SKM-1 treated with dmso at 0.1 percent for 144 hours (cell line): ENCODE measurements at regions not wholly inside any gene's neighbourhood (a gene's known extent, or its start where the extent isn't known, plus 50 kb on each side); places are given as distances from the start of the nearest gene placed in this dataset.

Experiments used
- DNase-seq: peaks from one replicate; lab custom pipeline; 2025; ENCODE audit not compliant: unreplicated experiment; lab: John Stamatoyannopoulos, UW

DNA sequence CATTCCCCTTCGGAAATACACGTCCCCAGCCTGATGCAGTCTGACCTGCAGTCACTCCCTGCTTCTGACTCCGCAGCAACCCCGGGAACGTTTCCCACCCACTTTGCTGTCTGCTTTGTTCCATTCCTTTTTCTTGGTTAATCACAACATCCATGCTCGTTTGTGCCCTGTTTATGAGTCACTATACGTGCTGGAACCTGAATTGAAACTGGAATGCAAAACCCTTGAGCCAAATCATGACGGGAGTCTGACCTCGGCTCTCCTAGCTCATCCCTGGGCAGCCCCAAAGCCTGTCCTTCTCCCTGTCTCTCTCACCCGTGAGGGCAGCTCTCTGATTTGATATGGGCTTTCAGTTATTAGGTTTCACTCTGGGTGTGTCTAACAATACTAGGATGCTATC, 57.1 kb upstream of the RNF152 start:
- no peak for DNase-seq

DNA sequence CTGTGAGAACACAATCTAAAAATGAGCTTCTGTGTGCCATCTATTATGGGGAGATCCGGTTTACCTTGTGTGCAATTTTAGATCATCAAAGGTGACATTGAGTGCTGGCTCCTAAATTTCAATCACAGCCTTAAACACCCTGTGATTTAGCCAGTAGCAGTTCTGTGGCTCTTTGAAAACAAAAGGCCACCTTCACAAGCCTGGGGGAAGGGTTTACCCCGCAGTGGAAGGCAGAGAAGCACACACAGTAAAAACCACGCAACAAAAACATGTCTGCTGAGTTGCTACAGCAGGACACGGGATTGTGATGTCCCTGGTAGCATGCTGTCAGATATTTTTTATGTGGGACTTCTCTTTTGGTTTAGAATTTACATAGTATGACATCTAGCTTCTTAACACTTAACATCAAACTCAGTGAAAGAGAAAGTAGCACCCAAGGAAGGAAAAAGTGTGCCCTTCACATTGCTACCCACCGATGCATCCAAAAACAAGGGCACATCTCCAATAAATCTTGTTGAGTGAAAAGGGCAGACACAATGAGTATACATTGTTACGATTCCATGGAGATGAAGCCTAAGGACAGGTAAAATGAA, 56.1 kb upstream of the RNF152 start:
- DNase-seq: no peak

DNA sequence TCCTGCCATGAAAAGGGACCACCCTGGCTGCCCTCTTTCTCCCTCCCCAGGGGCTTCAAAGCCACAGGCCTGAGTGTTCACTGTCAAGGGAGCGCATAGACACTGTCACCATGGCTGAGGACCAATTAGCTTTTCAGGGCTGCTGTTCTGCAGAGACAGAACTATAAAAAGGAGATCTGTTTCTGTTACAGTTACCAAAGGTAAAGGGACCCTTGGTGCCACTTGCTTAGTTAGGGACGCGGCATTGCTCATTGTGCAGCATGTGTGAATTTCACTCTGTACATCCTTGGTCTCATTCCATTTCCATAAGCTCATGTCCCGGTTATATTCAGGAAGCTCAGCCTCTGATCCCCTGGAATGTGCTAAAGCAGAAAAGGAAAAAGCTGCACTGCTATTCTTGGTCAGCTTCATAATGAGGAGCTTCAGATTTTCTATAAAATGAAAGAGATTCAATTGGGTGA, 55.5 kb upstream of the RNF152 start:
- no peak for DNase-seq

DNA sequence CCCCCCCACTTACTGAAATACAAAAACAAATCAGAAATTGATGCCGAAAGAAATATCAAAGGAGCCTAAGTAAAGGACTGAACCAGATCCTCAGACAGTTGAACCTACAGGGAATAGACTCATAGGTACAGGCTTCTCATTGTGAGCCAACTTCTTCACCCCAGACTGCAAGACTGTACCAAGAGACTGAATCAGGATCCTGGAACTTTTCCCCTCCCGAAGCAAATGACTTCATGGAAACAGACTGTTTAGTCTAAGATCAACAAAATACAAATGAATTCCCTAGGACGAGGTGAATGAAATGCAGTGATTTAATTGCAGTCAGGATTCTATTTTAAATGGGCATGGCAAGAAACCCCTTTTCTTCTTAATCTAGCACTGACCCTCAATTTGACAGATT, 53.6 kb upstream of the RNF152 start:
- no peak for DNase-seq

DNA sequence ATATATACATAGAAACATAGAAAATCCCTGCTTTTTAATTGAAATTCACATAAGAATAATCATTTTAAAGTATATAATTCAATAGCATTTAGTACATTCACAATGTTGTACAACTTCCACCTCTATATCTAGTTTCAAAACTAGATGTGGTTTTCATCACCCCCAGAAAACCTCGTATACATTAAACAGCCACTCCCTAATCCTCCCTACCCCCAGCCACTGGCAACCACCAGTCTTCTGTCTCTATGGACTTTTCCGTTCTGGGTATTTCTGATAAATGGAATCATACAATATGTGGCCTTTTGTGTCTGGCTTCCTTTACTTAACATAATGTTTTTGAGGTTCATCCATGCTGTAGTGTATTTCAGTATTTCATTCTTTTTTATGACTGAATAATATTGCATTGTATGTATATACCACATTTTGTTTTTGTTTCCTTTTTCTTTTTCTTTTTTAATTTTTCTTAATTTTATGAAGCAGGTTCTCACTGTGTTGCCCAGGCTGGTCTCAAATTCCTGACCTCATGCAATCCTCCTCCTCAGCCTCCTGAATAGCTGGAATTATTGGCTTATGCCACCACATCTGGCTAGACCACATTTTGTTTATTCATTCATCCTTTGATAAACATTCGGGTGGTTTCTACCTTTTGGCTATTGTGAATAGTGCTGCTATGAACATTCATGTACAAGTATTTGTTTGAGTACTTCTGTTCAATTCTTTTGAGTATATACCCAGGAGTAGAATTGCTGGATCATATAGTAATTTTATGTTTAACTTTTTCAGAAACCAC, 50.6 kb upstream of the RNF152 start:
- no peak for DNase-seq
